ENCODE measurements at regions not wholly inside any gene's neighbourhood (a gene's known extent, or its start where the extent isn't known, plus 50 kb on each side); places are given as distances from the start of the nearest gene placed in this dataset.
"Not testable (repeated sequence)": the region's sequence is repeated elsewhere in the genome, so short reads cannot be mapped to it uniquely, and the experiment has no call there.

GRCh38 chr7:130796425-130796824 lies 62.4 kb upstream of the KLF14 start:
- TF ChIP-seq CTCF (IDR thresholded peaks at IDR 0.05); ZFX (IDR thresholded peaks at IDR 0.05; ENCODE audit: borderline replicate concordance): not testable (repeated sequence)

All from 22Rv1 (cell line).